Endothelial cell of umbilical vein (primary cell): ENCODE measurements at regions not wholly inside any gene's neighbourhood (a gene's known extent, or its start where the extent isn't known, plus 50 kb on each side); places are given as distances from the start of the nearest gene placed in this dataset.

Experiments
- BruUV-seq: library from RNA; stranded (reverse); fragments of 400-500 nt; replicated peaks from 2 replicates; lab custom pipeline; 2021; lab: Mats Ljungman, UMichigan
- CTCF ChIA-PET: fragments of 300-600, 350-600 bp; sonication (Branson Sonifier 250); formaldehyde crosslinking; loops from one replicate; lab custom pipeline; 2021; ENCODE audit warnings: antibody characterized with exemption, inconsistent platforms; lab: Charles Lee
- POLR2A ChIA-PET: fragments of 300-600, 350-600 bp; sonication (Branson Sonifier 250); formaldehyde crosslinking; loops from one replicate; lab custom pipeline; 2021; ENCODE audit warnings: antibody characterized with exemption, inconsistent platforms; lab: Charles Lee
- DNase-seq: peaks from one replicate; pipeline ENCODE4 v3.0.0-alpha.2; 2011; ENCODE audit warnings: low read depth, low spot score
- FAIRE-seq: peaks from 2 replicates; lab custom pipeline; 2011; peaks lifted over from hg19 to GRCh38; lab: Jason Lieb, UNC
- H2AFZ ChIP-seq: 2 replicates; pipeline ENCODE4 v1.6.0; 2012; ENCODE audit warnings: low read depth, low read length, control low read depth, inconsistent platforms
- H3K27ac ChIP-seq: 2 replicates; pipeline ENCODE4 v1.5.1; 2011; ENCODE audit warnings: low read depth, mild to moderate bottlenecking, control low read depth, low read length, moderate library complexity; ENCODE audit not compliant: insufficient read depth
- H3K27me3 ChIP-seq, 2 experiments: 2 replicates each; pipeline versions ENCODE4 v1.6.0 to v1.6.1; 2011; ENCODE audit warnings: low read length in 2 of 2, mixed read lengths in 1 of 2; ENCODE audit not compliant: control insufficient read depth in 2 of 2, insufficient read depth in 2 of 2
- H3K36me3 ChIP-seq, 2 experiments: 2 replicates in 1 of 2; 3 replicates in 1 of 2; pipeline ENCODE4 v1.5.1; 2011; ENCODE audit warnings: low read length in 2 of 2, mild to moderate bottlenecking in 1 of 2, moderate library complexity in 1 of 2; ENCODE audit not compliant: control insufficient read depth in 2 of 2, insufficient read depth in 2 of 2; ENCODE audit errors: extremely low read depth in 1 of 2
- H3K4me1 ChIP-seq: 3 replicates; pipeline ENCODE4 v1.5.1; 2011; ENCODE audit warnings: mild to moderate bottlenecking, low read length; ENCODE audit not compliant: control insufficient read depth, insufficient read depth; ENCODE audit errors: extremely low read depth
- H3K4me2 ChIP-seq: 2 replicates; pipeline ENCODE4 v1.6.1; 2011; ENCODE audit warnings: low read length, control low read depth, mixed read lengths; ENCODE audit not compliant: insufficient read depth
- H3K4me3 ChIP-seq, 3 experiments: fragments of 200-600 bp in 1 of 3; sonication (generic), shearing (Covaris generic) in 1 of 3; replicated peaks in 1 of 3; 2 replicates each; pipeline ENCODE4 v1.5.1; 2011 to 2016; ENCODE audit warnings: control low read depth in 3 of 3, low read length in 3 of 3, mild to moderate bottlenecking in 2 of 3, inconsistent platforms in 1 of 3, low read depth in 1 of 3, moderate library complexity in 1 of 3; ENCODE audit not compliant: insufficient read depth in 1 of 3
- H3K79me2 ChIP-seq: 2 replicates; pipeline ENCODE4 v1.6.0; 2012; ENCODE audit warnings: low read length, inconsistent platforms; ENCODE audit not compliant: control insufficient read depth, insufficient read depth
- H3K9ac ChIP-seq: replicated peaks from 2 replicates; pipeline ENCODE3; 2011; ENCODE audit warnings: low read length, control low read depth; ENCODE audit not compliant: insufficient read depth; ENCODE audit errors: extremely low read depth
- H3K9me1 ChIP-seq: replicated peaks from 3 replicates; pipeline ENCODE4 v1.6.0; 2011; ENCODE audit warnings: mild to moderate bottlenecking, low read length; ENCODE audit not compliant: control insufficient read depth, insufficient read depth; ENCODE audit errors: extremely low read depth
- H3K9me3 ChIP-seq: replicated peaks from 2 replicates; pipeline ENCODE4 v1.5.1; 2012; ENCODE audit warnings: low read length, inconsistent platforms; ENCODE audit not compliant: control insufficient read depth, insufficient read depth
- H4K20me1 ChIP-seq: replicated peaks from 2 replicates; pipeline ENCODE3; 2011; ENCODE audit warnings: mild to moderate bottlenecking, low read length; ENCODE audit not compliant: control insufficient read depth, insufficient read depth; ENCODE audit errors: extremely low read depth
- EZH2 ChIP-seq: IDR thresholded peaks from 2 replicates; pipeline ENCODE4 v1.6.1; 2012; ENCODE audit warnings: borderline replicate concordance, low read depth, mild to moderate bottlenecking, moderate library complexity, low read length, inconsistent platforms; ENCODE audit not compliant: severe bottlenecking
- FOS ChIP-seq: IDR thresholded peaks from 2 replicates; pipeline ENCODE4 v1.6.1; 2011; ENCODE audit warnings: mild to moderate bottlenecking, low read length, moderate library complexity, borderline replicate concordance; ENCODE audit not compliant: insufficient read depth
- GATA2 ChIP-seq: IDR thresholded peaks from 2 replicates; pipeline ENCODE4 v1.7.0; 2011; ENCODE audit warnings: low read depth, mild to moderate bottlenecking, moderate library complexity, mixed read lengths, low read length; ENCODE audit not compliant: insufficient read length, insufficient read depth
- JUN ChIP-seq: IDR thresholded peaks from 2 replicates; pipeline ENCODE4 v1.6.1; 2011; ENCODE audit warnings: borderline replicate concordance, low read depth; ENCODE audit not compliant: insufficient read length, insufficient read depth
- MAX ChIP-seq: IDR thresholded peaks from 2 replicates; pipeline ENCODE4 v1.6.1; 2011; ENCODE audit not compliant: insufficient read depth, insufficient read length
- MYC ChIP-seq: IDR thresholded peaks from one replicate; pipeline ENCODE4 v1.6.1; 2011; ENCODE audit warnings: mild to moderate bottlenecking, low read depth, low read length
- POLR2A ChIP-seq: IDR thresholded peaks from 2 replicates; pipeline ENCODE4 v1.6.1; 2012; ENCODE audit warnings: low read depth, mild to moderate bottlenecking, control low read depth, low read length
- dilution Hi-C: fragments of 300-500 bp; cut with MboI; formaldehyde crosslinking; loops from one replicate; pipeline ENCODE4 v1.15.0; 2019; ENCODE audit warnings: low sequenced_read_pairs; ENCODE audit not compliant: extremely low pct_ligation_motif_present
- intact Hi-C: fragments of 100-400 bp; cut with micrococcal nuclease; formaldehyde crosslinking; loops from one replicate; pipeline ENCODE4 v1.10.0; 2022
- TF ChIP-seq, protein P1 (sequence below), 2 donors: IDR thresholded peaks; 1 replicate in 1 of 2; 2 replicates in 1 of 2; pipeline ENCODE4 v1.5.1; 2011; ENCODE audit warnings: low read length in 2 of 2, mild to moderate bottlenecking in 2 of 2, moderate library complexity in 2 of 2, control low read depth in 1 of 2, inconsistent platforms in 1 of 2, low read depth in 1 of 2; ENCODE audit not compliant: insufficient read depth in 1 of 2; ENCODE audit errors: extremely low read depth in 1 of 2

GRCh38 chr13:90562443-90562842, 785.0 kb upstream of the MIR17HG start:
- no peak for DNase-seq
- H3K9me3 ChIP-seq = peaks cover 2% of the 10 kb centered on the region
- H4K20me1 ChIP-seq = no peaks in the 10 kb centered on the region
- H3K4me1 ChIP-seq = no peaks in the 10 kb centered on the region
- no peak overlapping the region for H3K27ac ChIP-seq
- no peak overlapping the region for H3K4me2 ChIP-seq
- ChIA-PET CTCF (no interaction called here), POLR2A (no interaction called here)
- H3K9ac ChIP-seq = no peak overlapping the region
- H3K4me3 ChIP-seq = no peak overlapping the region
- H3K9me1 ChIP-seq = no peaks in the 10 kb centered on the region
- no peak for FAIRE-seq
- no peaks in the 10 kb centered on the region for H3K79me2 ChIP-seq
- H2AFZ ChIP-seq = no peak overlapping the region
- dilution Hi-C loops = no loop called here
- TF ChIP-seq, protein P1, sequence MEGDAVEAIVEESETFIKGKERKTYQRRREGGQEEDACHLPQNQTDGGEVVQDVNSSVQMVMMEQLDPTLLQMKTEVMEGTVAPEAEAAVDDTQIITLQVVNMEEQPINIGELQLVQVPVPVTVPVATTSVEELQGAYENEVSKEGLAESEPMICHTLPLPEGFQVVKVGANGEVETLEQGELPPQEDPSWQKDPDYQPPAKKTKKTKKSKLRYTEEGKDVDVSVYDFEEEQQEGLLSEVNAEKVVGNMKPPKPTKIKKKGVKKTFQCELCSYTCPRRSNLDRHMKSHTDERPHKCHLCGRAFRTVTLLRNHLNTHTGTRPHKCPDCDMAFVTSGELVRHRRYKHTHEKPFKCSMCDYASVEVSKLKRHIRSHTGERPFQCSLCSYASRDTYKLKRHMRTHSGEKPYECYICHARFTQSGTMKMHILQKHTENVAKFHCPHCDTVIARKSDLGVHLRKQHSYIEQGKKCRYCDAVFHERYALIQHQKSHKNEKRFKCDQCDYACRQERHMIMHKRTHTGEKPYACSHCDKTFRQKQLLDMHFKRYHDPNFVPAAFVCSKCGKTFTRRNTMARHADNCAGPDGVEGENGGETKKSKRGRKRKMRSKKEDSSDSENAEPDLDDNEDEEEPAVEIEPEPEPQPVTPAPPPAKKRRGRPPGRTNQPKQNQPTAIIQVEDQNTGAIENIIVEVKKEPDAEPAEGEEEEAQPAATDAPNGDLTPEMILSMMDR (IDR thresholded peaks at IDR 0.05; ENCODE audit: extremely low read depth in 1 of 2, insufficient read depth in 1 of 2, low read depth in 1 of 2, low read length in 2 of 2) = no peak
- TF ChIP-seq POLR2A = no peak
- no peak for TF ChIP-seq EZH2
- no peak for TF ChIP-seq GATA2
- TF ChIP-seq JUN = no peak
- intact Hi-C loops = no loop called here
- no TSS peak for BruUV-seq
- no peaks in the 10 kb centered on the region for H3K27me3 ChIP-seq
- H3K36me3 ChIP-seq = no peaks in the 10 kb centered on the region

DNA sequence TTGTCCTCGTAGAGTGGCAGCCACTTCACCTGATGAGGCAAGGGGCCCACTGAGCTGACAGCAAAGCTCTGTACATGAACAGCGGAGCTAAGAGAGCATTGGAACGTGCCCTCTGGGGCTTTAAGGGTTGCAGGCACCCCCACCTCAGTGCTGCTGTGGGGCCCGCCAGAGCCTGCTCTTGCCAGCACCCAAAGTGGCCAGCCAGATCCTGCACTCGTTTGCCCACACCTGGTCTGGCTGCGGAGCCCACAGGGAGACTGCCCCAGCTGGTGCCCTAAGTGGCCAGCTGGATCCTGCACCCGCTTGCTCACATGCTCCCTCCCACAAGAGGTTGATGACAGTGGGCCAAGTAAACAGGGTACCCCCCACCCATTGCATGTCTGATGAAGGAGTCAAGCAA, 783.4 kb upstream of the MIR17HG start:
- Histone ChIP-seq H3K27me3 (no peaks in the 10 kb centered on the region), H3K9me1 (no peaks in the 10 kb centered on the region), H3K4me3 (no peak overlapping the region), H3K36me3 (no peaks in the 10 kb centered on the region), H3K9me3 (peaks cover 2% of the 10 kb centered on the region), H3K9ac (no peak overlapping the region), H3K79me2 (no peaks in the 10 kb centered on the region), H2AFZ (no peak overlapping the region), H3K27ac (no peak overlapping the region), H4K20me1 (no peaks in the 10 kb centered on the region), H3K4me1 (no peaks in the 10 kb centered on the region), H3K4me2 (no peak overlapping the region)
- TF ChIP-seq MYC (no peak), MAX (no peak), GATA2 (no peak), JUN (no peak), FOS (no peak)
- TF ChIP-seq, protein P1 (IDR thresholded peaks at IDR 0.05; ENCODE audit: extremely low read depth in 1 of 2, insufficient read depth in 1 of 2, low read depth in 1 of 2, low read length in 2 of 2) = no peak
- FAIRE-seq (no peak), DNase-seq (no peak)
- CTCF ChIA-PET = no interaction called here
- no TSS peak for BruUV-seq
- intact Hi-C loops = no loop called here
- POLR2A ChIA-PET = no interaction called here
- dilution Hi-C loops = no loop called here
